Ovary (tissue), 3 donors: ENCODE measurements at regions not wholly inside any gene's neighbourhood (a gene's known extent, or its start where the extent isn't known, plus 50 kb on each side); places are given as distances from the start of the nearest gene placed in this dataset.

ENCODE experiments used
- CTCF ChIP-seq, 3 donors: fragments of 450-650 bp in 2 of 3; fragments of 200-600 bp in 1 of 3; IDR thresholded peaks; one replicate each; pipeline versions ENCODE4 v1.5.1 to v1.8.0; 2016 to 2022; ENCODE audit warnings: antibody characterized with exemption in 3 of 3, mild to moderate bottlenecking in 1 of 3
- EP300 ChIP-seq: sonication (generic); formaldehyde crosslinking; IDR thresholded peaks from one replicate; pipeline ENCODE4 v1.6.1; 2017; ENCODE audit warnings: antibody characterized with exemption
- POLR2A ChIP-seq: fragments of 450-650 bp; IDR thresholded peaks from one replicate; pipeline ENCODE4 v1.6.1; 2017; ENCODE audit warnings: antibody characterized with exemption, mild to moderate bottlenecking, moderate library complexity
- donor health status: DM: no; HTN: no; CAD: no.

- no peak for TF ChIP-seq EP300
- TF ChIP-seq POLR2A = no peak
- TF ChIP-seq CTCF (IDR thresholded peaks at IDR 0.05) = no peak
These were observed 1790.8 kb downstream of the LRRC4C start for GRCh38 chr11:39668640-39669039.
